Neural cell (in vitro differentiated cells): ENCODE measurements at regions not wholly inside any gene's neighbourhood (a gene's known extent, or its start where the extent isn't known, plus 50 kb on each side); places are given as distances from the start of the nearest gene placed in this dataset.

ENCODE experiments used
- H2AFZ ChIP-seq: fragments of 200-600, 300-800 bp; sonication (generic), shearing (Covaris generic); 2 replicates; pipeline ENCODE4 v1.6.0; 2014; ENCODE audit warnings: low read depth, mild to moderate bottlenecking, antibody characterized with exemption, low read length, moderate library complexity
- H3F3A ChIP-seq: fragments of 200-600 bp; shearing (Covaris generic); 2 replicates; pipeline ENCODE4 v1.6.1; 2016; ENCODE audit warnings: mild to moderate bottlenecking, moderate library complexity, mixed read lengths, antibody characterized with exemption, low read length; ENCODE audit not compliant: insufficient read depth, poor library complexity, severe bottlenecking
- H3K27ac ChIP-seq: fragments of 200-600, 300-800 bp; sonication (generic), shearing (Covaris generic); 2 replicates; pipeline ENCODE4 v1.5.1; 2014; ENCODE audit warnings: mild to moderate bottlenecking, low read length, moderate library complexity
- H3K27me3 ChIP-seq: fragments of 300-800, 200-600 bp; sonication (generic), shearing (Covaris generic); 2 replicates; pipeline ENCODE4 v1.6.0; 2014; ENCODE audit warnings: mild to moderate bottlenecking, low read depth, low read length, moderate library complexity; ENCODE audit not compliant: insufficient read depth
- H3K36me3 ChIP-seq: fragments of 300-800, 200-600 bp; sonication (generic), shearing (Covaris generic); 2 replicates; pipeline ENCODE4 v1.5.1; 2014; ENCODE audit warnings: mild to moderate bottlenecking, antibody characterized with exemption, low read length, moderate library complexity; ENCODE audit not compliant: insufficient read depth
- H3K4me2 ChIP-seq: fragments of 300-800, 200-600 bp; sonication (generic), shearing (Covaris generic); 2 replicates; pipeline ENCODE4 v1.6.0; 2014; ENCODE audit warnings: mild to moderate bottlenecking, low read length
- H3K4me3 ChIP-seq: fragments of 300-800, 200-600 bp; sonication (generic), shearing (Covaris generic); 2 replicates; pipeline ENCODE4 v1.5.1; 2014; ENCODE audit warnings: mild to moderate bottlenecking, low read length, moderate library complexity
- H3K79me2 ChIP-seq: fragments of 200-600 bp; shearing (Covaris generic); replicated peaks from 2 replicates; pipeline ENCODE4 v1.6.0; 2014; ENCODE audit warnings: mild to moderate bottlenecking, low read length, moderate library complexity; ENCODE audit not compliant: insufficient read depth
- H3K9ac ChIP-seq: fragments of 300-800, 200-600 bp; sonication (generic), shearing (Covaris generic); 2 replicates; pipeline ENCODE4 v1.6.1; 2016; ENCODE audit warnings: mild to moderate bottlenecking, low read length, mixed read lengths
- H3K9me2 ChIP-seq: fragments of 200-600 bp; shearing (Covaris generic); 2 replicates; pipeline ENCODE4 v1.6.1; 2016; ENCODE audit warnings: mild to moderate bottlenecking, low read length, mixed read lengths; ENCODE audit not compliant: insufficient read depth
- H3K9me3 ChIP-seq: fragments of 200-600, 300-800 bp; sonication (generic), shearing (Covaris generic); 2 replicates; pipeline ENCODE4 v1.6.1; 2016; ENCODE audit warnings: mild to moderate bottlenecking, mixed run types, low read length, moderate library complexity, mixed read lengths
- H4K20me1 ChIP-seq: fragments of 200-600 bp; shearing (Covaris generic); 2 replicates; pipeline ENCODE4 v1.6.1; 2016; ENCODE audit warnings: mild to moderate bottlenecking, mixed run types; ENCODE audit not compliant: insufficient read depth
- EP300 ChIP-seq: fragments of 450-650 bp; conservative IDR thresholded peaks from 2 replicates; pipeline ENCODE4 v1.6.1; 2014; ENCODE audit warnings: antibody characterized with exemption, mild to moderate bottlenecking, moderate library complexity; ENCODE audit not compliant: poor library complexity, severe bottlenecking
- EZH2 ChIP-seq: fragments of 200-600, 300-800 bp; shearing (Covaris generic), sonication (generic); IDR thresholded peaks from 2 replicates; pipeline ENCODE4 v1.6.1; 2014; ENCODE audit warnings: antibody characterized with exemption, low read length, borderline replicate concordance, mild to moderate bottlenecking; ENCODE audit not compliant: insufficient read depth, poor library complexity, severe bottlenecking
- POLR2AphosphoS5 ChIP-seq: IDR thresholded peaks from 2 replicates; pipeline ENCODE4 v1.6.1; 2012
- SMC3 ChIP-seq: fragments of 450-650 bp; conservative IDR thresholded peaks from 2 replicates; pipeline ENCODE4 v1.6.1; 2014; ENCODE audit warnings: antibody characterized with exemption, mild to moderate bottlenecking, moderate library complexity; ENCODE audit not compliant: poor library complexity
- TF ChIP-seq, protein P1 (sequence below): fragments of 450-650 bp; IDR thresholded peaks from 2 replicates; pipeline ENCODE4 v1.5.1; 2014; ENCODE audit warnings: antibody characterized with exemption, mild to moderate bottlenecking, moderate library complexity; ENCODE audit not compliant: poor library complexity, severe bottlenecking
- TF ChIP-seq, protein P2 (sequence below): IDR thresholded peaks from 2 replicates; pipeline ENCODE4 v1.6.1; 2012; ENCODE audit warnings: borderline replicate concordance

DNA sequence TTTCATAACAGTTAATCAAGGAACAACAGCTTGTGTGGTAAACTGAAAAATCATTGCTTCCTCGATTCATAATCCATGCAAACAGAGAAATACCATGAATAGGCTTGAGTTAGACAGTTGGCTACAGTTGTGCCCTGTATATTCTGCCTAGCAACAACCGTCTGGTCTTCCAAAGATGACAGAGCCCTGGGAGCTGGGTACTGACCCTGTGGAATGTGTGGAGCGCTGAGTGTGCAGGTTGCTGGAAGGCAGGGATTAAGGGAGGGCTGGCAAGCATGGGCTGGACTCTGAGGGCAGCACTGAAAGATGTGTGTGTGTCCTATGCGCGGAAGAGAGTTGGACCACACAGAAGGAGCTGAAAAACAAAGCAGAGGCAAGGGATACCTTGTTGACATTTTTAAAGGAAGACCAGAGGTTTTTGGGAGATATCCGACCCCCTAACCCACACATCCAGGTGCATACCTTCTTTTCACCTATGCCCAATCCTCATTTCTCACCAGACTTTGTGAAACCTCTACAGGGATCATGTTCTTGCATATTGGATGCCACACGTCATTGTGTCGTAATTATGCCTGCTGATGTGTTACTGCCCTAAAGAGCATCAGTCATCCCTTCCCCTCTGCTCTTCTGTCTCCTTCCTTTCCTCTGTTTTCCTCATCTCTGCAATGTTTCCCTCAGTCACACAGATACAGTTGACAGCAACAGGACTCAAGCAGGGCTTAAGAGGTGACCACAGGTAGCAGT, 58.2 kb upstream of the VGLL2 start:
- Histone ChIP-seq H3K9me2 (no peaks in the 10 kb centered on the region), H3K9ac (no peak overlapping the region), H2AFZ (no peak overlapping the region), H3K27me3 (no peaks in the 10 kb centered on the region), H3K79me2 (no peaks in the 10 kb centered on the region), H4K20me1 (no peaks in the 10 kb centered on the region), H3F3A (no peaks in the 10 kb centered on the region), H3K4me3 (no peak overlapping the region), H3K9me3 (no peaks in the 10 kb centered on the region), H3K27ac (no peak overlapping the region), H3K36me3 (no peaks in the 10 kb centered on the region), H3K4me2 (no peak overlapping the region)
- TF ChIP-seq, protein P1, sequence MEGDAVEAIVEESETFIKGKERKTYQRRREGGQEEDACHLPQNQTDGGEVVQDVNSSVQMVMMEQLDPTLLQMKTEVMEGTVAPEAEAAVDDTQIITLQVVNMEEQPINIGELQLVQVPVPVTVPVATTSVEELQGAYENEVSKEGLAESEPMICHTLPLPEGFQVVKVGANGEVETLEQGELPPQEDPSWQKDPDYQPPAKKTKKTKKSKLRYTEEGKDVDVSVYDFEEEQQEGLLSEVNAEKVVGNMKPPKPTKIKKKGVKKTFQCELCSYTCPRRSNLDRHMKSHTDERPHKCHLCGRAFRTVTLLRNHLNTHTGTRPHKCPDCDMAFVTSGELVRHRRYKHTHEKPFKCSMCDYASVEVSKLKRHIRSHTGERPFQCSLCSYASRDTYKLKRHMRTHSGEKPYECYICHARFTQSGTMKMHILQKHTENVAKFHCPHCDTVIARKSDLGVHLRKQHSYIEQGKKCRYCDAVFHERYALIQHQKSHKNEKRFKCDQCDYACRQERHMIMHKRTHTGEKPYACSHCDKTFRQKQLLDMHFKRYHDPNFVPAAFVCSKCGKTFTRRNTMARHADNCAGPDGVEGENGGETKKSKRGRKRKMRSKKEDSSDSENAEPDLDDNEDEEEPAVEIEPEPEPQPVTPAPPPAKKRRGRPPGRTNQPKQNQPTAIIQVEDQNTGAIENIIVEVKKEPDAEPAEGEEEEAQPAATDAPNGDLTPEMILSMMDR = no peak
- TF ChIP-seq POLR2AphosphoS5 (no peak), EZH2 (no peak), EP300 (no peak)
- TF ChIP-seq, protein P2, sequence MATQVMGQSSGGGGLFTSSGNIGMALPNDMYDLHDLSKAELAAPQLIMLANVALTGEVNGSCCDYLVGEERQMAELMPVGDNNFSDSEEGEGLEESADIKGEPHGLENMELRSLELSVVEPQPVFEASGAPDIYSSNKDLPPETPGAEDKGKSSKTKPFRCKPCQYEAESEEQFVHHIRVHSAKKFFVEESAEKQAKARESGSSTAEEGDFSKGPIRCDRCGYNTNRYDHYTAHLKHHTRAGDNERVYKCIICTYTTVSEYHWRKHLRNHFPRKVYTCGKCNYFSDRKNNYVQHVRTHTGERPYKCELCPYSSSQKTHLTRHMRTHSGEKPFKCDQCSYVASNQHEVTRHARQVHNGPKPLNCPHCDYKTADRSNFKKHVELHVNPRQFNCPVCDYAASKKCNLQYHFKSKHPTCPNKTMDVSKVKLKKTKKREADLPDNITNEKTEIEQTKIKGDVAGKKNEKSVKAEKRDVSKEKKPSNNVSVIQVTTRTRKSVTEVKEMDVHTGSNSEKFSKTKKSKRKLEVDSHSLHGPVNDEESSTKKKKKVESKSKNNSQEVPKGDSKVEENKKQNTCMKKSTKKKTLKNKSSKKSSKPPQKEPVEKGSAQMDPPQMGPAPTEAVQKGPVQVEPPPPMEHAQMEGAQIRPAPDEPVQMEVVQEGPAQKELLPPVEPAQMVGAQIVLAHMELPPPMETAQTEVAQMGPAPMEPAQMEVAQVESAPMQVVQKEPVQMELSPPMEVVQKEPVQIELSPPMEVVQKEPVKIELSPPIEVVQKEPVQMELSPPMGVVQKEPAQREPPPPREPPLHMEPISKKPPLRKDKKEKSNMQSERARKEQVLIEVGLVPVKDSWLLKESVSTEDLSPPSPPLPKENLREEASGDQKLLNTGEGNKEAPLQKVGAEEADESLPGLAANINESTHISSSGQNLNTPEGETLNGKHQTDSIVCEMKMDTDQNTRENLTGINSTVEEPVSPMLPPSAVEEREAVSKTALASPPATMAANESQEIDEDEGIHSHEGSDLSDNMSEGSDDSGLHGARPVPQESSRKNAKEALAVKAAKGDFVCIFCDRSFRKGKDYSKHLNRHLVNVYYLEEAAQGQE = no peak

DNA sequence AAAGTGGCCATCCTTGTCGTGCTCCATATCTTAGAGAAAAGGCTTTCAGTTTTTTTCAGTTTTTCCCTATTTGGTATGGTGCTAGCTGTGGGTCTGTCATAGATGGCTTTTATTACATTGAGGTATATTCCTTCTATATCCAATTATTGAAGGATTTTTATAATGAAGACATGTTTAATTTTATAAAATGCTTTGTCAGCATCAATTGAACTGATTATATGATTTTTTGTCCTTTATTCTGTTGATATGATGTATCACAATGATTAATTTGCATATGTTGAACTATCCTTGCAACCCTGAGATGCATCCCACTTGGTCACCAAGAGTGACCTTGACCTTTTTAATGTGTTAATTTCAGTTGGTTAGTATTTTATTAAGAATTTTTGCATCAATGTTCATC, 55.1 kb upstream of the VGLL2 start:
- no peaks in the 10 kb centered on the region for H3K27me3 ChIP-seq
- no peaks in the 10 kb centered on the region for H3K9me3 ChIP-seq
- no peaks in the 10 kb centered on the region for H3K9me2 ChIP-seq
- no peak overlapping the region for H3K4me3 ChIP-seq
- no peaks in the 10 kb centered on the region for H3F3A ChIP-seq
- no peaks in the 10 kb centered on the region for H3K79me2 ChIP-seq
- no peak overlapping the region for H3K27ac ChIP-seq
- H3K9ac ChIP-seq = no peak overlapping the region
- H3K4me2 ChIP-seq = no peak overlapping the region
- H2AFZ ChIP-seq = no peak overlapping the region
- H3K36me3 ChIP-seq = no peaks in the 10 kb centered on the region
- TF ChIP-seq, protein P2 = no peak
- no peak for TF ChIP-seq SMC3
- H4K20me1 ChIP-seq = no peaks in the 10 kb centered on the region
